GM23248 (cell line): ENCODE measurements at regions not wholly inside any gene's neighbourhood (a gene's known extent, or its start where the extent isn't known, plus 50 kb on each side); places are given as distances from the start of the nearest gene placed in this dataset.

Experiments used
- EZH2 ChIP-seq: fragments of 200-600 bp; sonication (generic); IDR thresholded peaks from 2 replicates; pipeline ENCODE4 v1.6.1; 2018; ENCODE audit warnings: antibody characterized with exemption, mild to moderate bottlenecking; ENCODE audit not compliant: insufficient read depth, poor library complexity, severe bottlenecking
- EZH2phosphoT487 ChIP-seq: fragments of 200-600 bp; sonication (generic); IDR thresholded peaks from 2 replicates; pipeline ENCODE4 v1.6.1; 2018; ENCODE audit warnings: antibody characterized with exemption, moderate library complexity, mild to moderate bottlenecking, low read depth; ENCODE audit not compliant: insufficient read depth

- TF ChIP-seq EZH2phosphoT487 (no peak), EZH2 (no peak)
Observed at GRCh38 chr2:140086964-140087363, 1306.8 kb upstream of the NXPH2 start.
